ENCODE measurements at regions not wholly inside any gene's neighbourhood (a gene's known extent, or its start where the extent isn't known, plus 50 kb on each side); places are given as distances from the start of the nearest gene placed in this dataset.

GRCh38 chr9:16052757-16053530 is 500.1 kb downstream of the CCDC171 start:
- no peak for ATAC-seq
- DNase-seq: no peak
- intact Hi-C loops (cut with DNase I): no loop called here

GRCh38 chr9:16057541-16057940 is 504.7 kb downstream of the CCDC171 start:
- H3K4me3 ChIP-seq: no peak overlapping the region
- H3K27ac ChIP-seq: no peak overlapping the region
- no peaks in the 10 kb centered on the region for H3K36me3 ChIP-seq
- intact Hi-C loops (cut with DNase I): no loop called here
- DNase-seq: no peak
- no peak for TF ChIP-seq CTCF (IDR thresholded peaks at IDR 0.05)
- no peaks in the 10 kb centered on the region for H3K9me3 ChIP-seq
- no peak for ATAC-seq
- no peaks in the 10 kb centered on the region for H3K4me1 ChIP-seq
- no peaks in the 10 kb centered on the region for H3K27me3 ChIP-seq

More at GRCh38 chr9:16052757-16053530, 500.1 kb downstream of the CCDC171 start:
- no peaks in the 10 kb centered on the region for H3K4me1 ChIP-seq
- no peaks in the 10 kb centered on the region for H3K36me3 ChIP-seq
- no peaks in the 10 kb centered on the region for H3K9me3 ChIP-seq
- H3K27ac ChIP-seq: no peak overlapping the region
- TF ChIP-seq CTCF (IDR thresholded peaks at IDR 0.05): no peak
- no peaks in the 10 kb centered on the region for H3K27me3 ChIP-seq
- no peak overlapping the region for H3K4me3 ChIP-seq

- Histone ChIP-seq H3K36me3 (no peaks in the 10 kb centered on the region), H3K27ac (no peak overlapping the region), H3K27me3 (no peaks in the 10 kb centered on the region), H3K4me1 (no peaks in the 10 kb centered on the region), H3K9me3 (no peaks in the 10 kb centered on the region), H3K4me3 (no peak overlapping the region)
- DNase-seq: no peak
- TF ChIP-seq CTCF (IDR thresholded peaks at IDR 0.05): no peak
- no peak for ATAC-seq
- intact Hi-C loops (cut with DNase I): no loop called here
These were observed 505.3 kb downstream of the CCDC171 start for GRCh38 chr9:16058131-16058549.

- TF ChIP-seq CTCF (IDR thresholded peaks at IDR 0.05): no peak
- ATAC-seq (no peak), DNase-seq (no peak)
- Histone ChIP-seq H3K27ac (no peak overlapping the region), H3K4me3 (no peak overlapping the region), H3K9me3 (no peaks in the 10 kb centered on the region), H3K4me1 (no peaks in the 10 kb centered on the region), H3K36me3 (no peaks in the 10 kb centered on the region), H3K27me3 (no peaks in the 10 kb centered on the region)
- intact Hi-C loops (cut with DNase I): no loop called here
These were observed 507.7 kb downstream of the CCDC171 start for GRCh38 chr9:16060436-16061129.

- no peak overlapping the region for H3K4me3 ChIP-seq
- intact Hi-C loops (cut with DNase I): no loop called here
- H3K4me1 ChIP-seq: no peaks in the 10 kb centered on the region
- no peaks in the 10 kb centered on the region for H3K27me3 ChIP-seq
- DNase-seq: no peak
- ATAC-seq: no peak
- TF ChIP-seq CTCF (IDR thresholded peaks at IDR 0.05): no peak
- peaks cover 0 to 2% of the 10 kb centered on the region in 2 donors for H3K9me3 ChIP-seq
- H3K36me3 ChIP-seq: no peaks in the 10 kb centered on the region
- no peak overlapping the region for H3K27ac ChIP-seq
These were observed 509.8 kb downstream of the CCDC171 start for GRCh38 chr9:16062542-16063240.

Measured in left lung (tissue), 4 donors.